Astrocyte (in vitro differentiated cells and primary cell): ENCODE measurements at regions not wholly inside any gene's neighbourhood (a gene's known extent, or its start where the extent isn't known, plus 50 kb on each side); places are given as distances from the start of the nearest gene placed in this dataset.

Source experiments
- DNase-seq: peaks from one replicate; pipeline ENCODE4 v3.0.0-alpha.2; 2010; ENCODE audit warnings: low read depth
- FAIRE-seq: peaks from 2 replicates; lab custom pipeline; 2011; peaks lifted over from hg19 to GRCh38; lab: Jason Lieb, UNC
- H2AFZ ChIP-seq: 2 replicates; pipeline ENCODE4 v1.6.0; 2012; ENCODE audit warnings: low read depth, low read length, inconsistent platforms
- H3K27ac ChIP-seq: 2 replicates; pipeline ENCODE4 v1.5.1; 2011; ENCODE audit warnings: low read depth, low read length, inconsistent platforms
- H3K27me3 ChIP-seq: 2 replicates; pipeline ENCODE4 v1.6.0; 2011; ENCODE audit warnings: low read length, inconsistent platforms; ENCODE audit not compliant: insufficient read depth
- H3K36me3 ChIP-seq: 2 replicates; pipeline ENCODE4 v1.5.1; 2011; ENCODE audit warnings: low read length, inconsistent platforms; ENCODE audit not compliant: insufficient read depth
- H3K4me1 ChIP-seq: 2 replicates; pipeline ENCODE4 v1.5.1; 2011; ENCODE audit warnings: low read length, inconsistent platforms; ENCODE audit not compliant: insufficient read depth
- H3K4me2 ChIP-seq: 2 replicates; pipeline ENCODE4 v1.6.0; 2012; ENCODE audit warnings: low read length, inconsistent platforms
- H3K4me3 ChIP-seq: 2 replicates; pipeline ENCODE4 v1.5.1; 2011; ENCODE audit warnings: low read depth, mild to moderate bottlenecking, low read length, inconsistent platforms; ENCODE audit not compliant: insufficient read depth
- H3K79me2 ChIP-seq: 2 replicates; pipeline ENCODE4 v1.6.0; 2012; ENCODE audit warnings: mild to moderate bottlenecking, low read length, inconsistent platforms; ENCODE audit not compliant: insufficient read depth
- H3K9ac ChIP-seq: 2 replicates; pipeline ENCODE4 v1.6.0; 2012; ENCODE audit warnings: mild to moderate bottlenecking, low read length, inconsistent platforms
- H3K9me3 ChIP-seq: 2 replicates; pipeline ENCODE4 v1.5.1; 2012; ENCODE audit warnings: low read depth, mild to moderate bottlenecking, low read length, inconsistent platforms; ENCODE audit not compliant: insufficient read depth
- H4K20me1 ChIP-seq: 2 replicates; pipeline ENCODE4 v1.6.0; 2012; ENCODE audit warnings: low read length, inconsistent platforms; ENCODE audit not compliant: insufficient read depth
- H3K27ac Mint-ChIP-seq: one replicate; pipeline ENCODE4 v1.8.0; 2021; ENCODE audit warnings: mild to moderate bottlenecking, mixed read lengths; ENCODE audit not compliant: unreplicated experiment
- H3K27me3 Mint-ChIP-seq: one replicate; pipeline ENCODE4 v1.8.0; 2021; ENCODE audit warnings: low read depth, mixed read lengths; ENCODE audit not compliant: unreplicated experiment
- H3K36me3 Mint-ChIP-seq: one replicate; pipeline ENCODE4 v1.8.0; 2021; ENCODE audit warnings: low read depth, mixed read lengths; ENCODE audit not compliant: unreplicated experiment
- H3K4me1 Mint-ChIP-seq: one replicate; pipeline ENCODE4 v1.8.0; 2021; ENCODE audit warnings: low read depth, mixed read lengths; ENCODE audit not compliant: unreplicated experiment
- H3K4me3 Mint-ChIP-seq: one replicate; pipeline ENCODE4 v1.8.0; 2021; ENCODE audit warnings: mild to moderate bottlenecking, moderate library complexity, mixed read lengths; ENCODE audit not compliant: unreplicated experiment
- H3K9me3 Mint-ChIP-seq: one replicate; pipeline ENCODE4 v1.8.0; 2021; ENCODE audit warnings: mild to moderate bottlenecking, mixed read lengths; ENCODE audit not compliant: unreplicated experiment
- CTCF ChIP-seq: IDR thresholded peaks from 2 replicates; pipeline ENCODE4 v1.5.1; 2011; ENCODE audit warnings: low read depth, mild to moderate bottlenecking, inconsistent platforms, low read length, moderate library complexity; ENCODE audit not compliant: insufficient read depth
- EZH2 ChIP-seq: IDR thresholded peaks from 2 replicates; pipeline ENCODE4 v1.6.1; 2012; ENCODE audit warnings: mild to moderate bottlenecking, low read length, inconsistent platforms; ENCODE audit not compliant: insufficient read depth

DNA sequence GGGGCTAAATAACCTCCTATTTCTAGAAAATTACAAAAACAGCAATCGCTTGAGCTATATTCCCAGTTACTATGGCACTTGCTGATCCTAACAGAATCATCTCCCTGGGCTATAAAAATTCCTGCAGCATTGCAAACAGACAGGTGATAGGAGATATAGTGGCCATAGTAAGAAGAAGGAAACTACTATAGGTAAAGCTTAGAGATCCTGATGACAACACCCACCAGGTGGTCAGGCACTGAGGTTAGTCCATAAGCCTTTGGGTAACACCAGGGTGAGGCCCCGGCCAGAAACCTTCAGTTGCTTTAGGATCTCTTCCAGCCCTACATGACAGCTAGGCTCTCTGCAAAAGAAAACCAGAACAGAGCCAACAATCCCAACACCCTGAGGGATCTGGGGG lies 197.9 kb upstream of the PPP1R2C start:
- DNase-seq (no peak), FAIRE-seq (no peak)
- Histone ChIP-seq H3K9me3 (no peaks in the 10 kb centered on the region), H3K27me3 (no peaks in the 10 kb centered on the region), H3K4me1 (no peaks in the 10 kb centered on the region), H3K4me3 (no peak overlapping the region), H3K36me3 (no peaks in the 10 kb centered on the region), H4K20me1 (no peaks in the 10 kb centered on the region), H3K9ac (no peak overlapping the region), H3K79me2 (no peaks in the 10 kb centered on the region), H3K4me2 (no peak overlapping the region), H2AFZ (no peak overlapping the region), H3K27ac (no peak overlapping the region)
- no peaks in the 10 kb centered on the region for H3K36me3 Mint-ChIP-seq
- H3K4me3 Mint-ChIP-seq: no peak overlapping the region
- H3K27me3 Mint-ChIP-seq: no peaks in the 10 kb centered on the region
- no peak for TF ChIP-seq EZH2
- TF ChIP-seq CTCF: no peak
- peaks cover 18% of the 10 kb centered on the region for H3K4me1 Mint-ChIP-seq
- H3K27ac Mint-ChIP-seq: no peak overlapping the region
- peaks cover 2% of the 10 kb centered on the region for H3K9me3 Mint-ChIP-seq

- no peak overlapping the region for H2AFZ ChIP-seq
- Mint-ChIP-seq H3K4me3 (no peak overlapping the region), H3K36me3 (no peaks in the 10 kb centered on the region), H3K27ac (peak overlapping the region; percentile 91), H3K27me3 (no peaks in the 10 kb centered on the region), H3K9me3 (peaks cover 2% of the 10 kb centered on the region), H3K4me1 (peaks cover 18% of the 10 kb centered on the region)
- no peaks in the 10 kb centered on the region for H3K36me3 ChIP-seq
- peak; percentile 2 for DNase-seq
- no peak overlapping the region for H3K4me2 ChIP-seq
- no peaks in the 10 kb centered on the region for H3K4me1 ChIP-seq
- H3K4me3 ChIP-seq: no peak overlapping the region
- FAIRE-seq: no peak
- no peaks in the 10 kb centered on the region for H3K9me3 ChIP-seq
- no peaks in the 10 kb centered on the region for H3K27me3 ChIP-seq
- TF ChIP-seq EZH2 (no peak), CTCF (no peak)
- H3K9ac ChIP-seq: no peak overlapping the region
- no peaks in the 10 kb centered on the region for H3K79me2 ChIP-seq
- H4K20me1 ChIP-seq: no peaks in the 10 kb centered on the region
- no peak overlapping the region for H3K27ac ChIP-seq
These were observed 198.9 kb upstream of the PPP1R2C start for GRCh38 chrX:42976746-42977366.

GRCh38 chrX:42978655-42979379 lies 200.9 kb upstream of the PPP1R2C start:
- peak; percentile 73 for FAIRE-seq
- H3K36me3 Mint-ChIP-seq: no peaks in the 10 kb centered on the region
- H3K4me1 Mint-ChIP-seq: peaks cover 18% of the 10 kb centered on the region
- Histone ChIP-seq H3K36me3 (no peaks in the 10 kb centered on the region), H3K27ac (no peak overlapping the region), H3K4me1 (no peaks in the 10 kb centered on the region), H3K9ac (no peak overlapping the region), H2AFZ (peak overlapping the region; percentile 34), H3K27me3 (no peaks in the 10 kb centered on the region), H3K4me2 (peak overlapping the region; percentile 44), H4K20me1 (no peaks in the 10 kb centered on the region), H3K9me3 (no peaks in the 10 kb centered on the region), H3K4me3 (no peak overlapping the region), H3K79me2 (no peaks in the 10 kb centered on the region)
- DNase-seq: peak; percentile 33
- no peaks in the 10 kb centered on the region for H3K27me3 Mint-ChIP-seq
- no peak for TF ChIP-seq CTCF
- TF ChIP-seq EZH2: no peak
- H3K4me3 Mint-ChIP-seq: no peak overlapping the region
- no peaks in the 10 kb centered on the region for H3K9me3 Mint-ChIP-seq
- peak overlapping the region; percentile 92 for H3K27ac Mint-ChIP-seq
